Kidney tubule cell (primary cell): ENCODE measurements at regions not wholly inside any gene's neighbourhood (a gene's known extent, or its start where the extent isn't known, plus 50 kb on each side); places are given as distances from the start of the nearest gene placed in this dataset.

ENCODE experiments used
- DNase-seq: peaks from one replicate; pipeline ENCODE4 v3.0.0-alpha.2; 2018; ENCODE audit warnings: low spot score

- no peak for DNase-seq
Observed at GRCh38 chr5:176711883-176712282, 64.6 kb downstream of the TSPAN17 start.

GRCh38 chr5:176712546-176713304 lies 65.4 kb downstream of the TSPAN17 start:
- DNase-seq, result no peak

DNA sequence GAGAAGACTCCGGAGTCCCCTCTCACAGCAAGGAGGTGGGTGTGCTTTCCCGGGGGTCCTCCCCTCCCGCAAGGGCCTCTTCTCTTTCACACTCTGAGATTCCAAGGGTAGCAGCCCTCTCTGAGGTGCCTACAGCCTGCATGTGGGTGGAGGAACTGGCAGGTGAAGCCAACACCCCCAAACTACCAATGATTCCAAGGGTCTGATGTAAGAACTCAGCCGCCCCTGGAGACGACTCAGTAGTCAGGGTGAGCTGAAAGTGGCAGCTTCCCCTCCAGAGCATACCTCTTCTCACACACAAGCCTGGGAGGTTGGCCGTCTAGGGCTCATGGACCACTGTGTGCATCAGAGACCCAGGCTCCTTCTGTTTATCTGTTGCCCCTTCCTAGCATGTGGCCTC lies 66.1 kb downstream of the TSPAN17 start:
- DNase-seq, result no peak

- peak; percentile 23 for DNase-seq
Observed at GRCh38 chr5:176714067-176714466, 66.8 kb downstream of the TSPAN17 start.

DNA sequence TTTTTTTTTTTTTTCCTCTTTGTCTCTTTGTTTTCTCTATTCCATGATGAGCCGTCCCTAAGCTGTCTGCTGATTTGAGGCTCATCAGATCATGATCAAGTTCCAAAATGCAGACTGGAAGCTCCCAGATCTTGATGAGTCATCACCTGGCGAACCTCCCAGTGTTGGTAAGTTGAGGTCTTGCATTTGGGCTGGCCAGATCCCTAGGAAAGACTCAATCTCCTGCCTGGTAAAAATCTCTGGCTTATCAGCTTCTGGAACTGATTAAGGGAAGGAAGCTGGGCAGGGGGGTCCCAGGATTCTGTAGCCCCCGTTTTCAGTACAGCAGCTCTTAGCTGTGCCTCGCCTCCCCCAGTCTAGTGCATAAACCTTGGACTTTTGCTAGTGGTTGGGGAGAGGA lies 69.0 kb downstream of the TSPAN17 start:
- peak; percentile 57 for DNase-seq

- no peak for DNase-seq
Observed at GRCh38 chr5:176719113-176719739, 71.9 kb downstream of the TSPAN17 start.

DNA sequence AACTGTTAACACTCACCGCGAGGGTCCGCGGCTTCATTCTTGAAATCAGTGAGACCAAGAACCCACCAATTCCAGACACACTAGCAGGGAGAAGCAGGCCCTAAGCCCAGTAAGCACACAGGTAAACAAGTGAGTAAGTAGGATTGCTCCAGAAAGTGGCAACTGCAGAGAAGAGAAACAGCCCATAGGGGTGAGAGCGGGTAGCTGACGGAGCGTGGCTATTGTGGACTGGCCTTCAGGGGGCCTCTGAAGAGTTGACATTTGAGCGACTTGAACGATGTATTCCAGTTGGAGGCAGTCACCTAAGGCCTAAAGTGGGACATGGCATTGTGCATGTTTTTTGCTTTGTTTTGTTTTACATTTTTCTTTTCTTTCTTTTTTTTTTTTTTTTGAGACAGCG lies 74.2 kb downstream of the TSPAN17 start:
- no peak for DNase-seq

GRCh38 chr5:176722757-176723156 lies 75.5 kb downstream of the TSPAN17 start:
- no peak for DNase-seq

DNA sequence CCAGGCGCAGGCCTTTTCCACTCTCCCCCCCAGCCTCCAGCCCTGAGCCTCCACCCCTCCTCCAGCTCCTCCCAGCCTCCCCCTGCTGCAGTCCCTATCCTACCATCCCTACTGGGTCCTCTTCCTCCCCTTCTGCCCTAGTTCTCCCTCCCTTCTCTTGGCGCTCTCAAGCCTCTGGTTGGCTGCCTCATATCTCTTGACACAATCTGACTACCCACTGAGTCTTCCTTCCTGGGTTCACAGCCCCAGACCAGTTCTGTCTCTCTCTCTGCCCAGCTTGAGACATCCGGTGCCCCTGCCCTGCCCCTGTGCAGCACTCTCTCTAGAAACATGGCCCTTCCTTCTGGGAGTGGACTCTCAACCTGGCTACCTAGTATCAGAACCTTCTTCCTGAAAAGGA lies 76.2 kb downstream of the TSPAN17 start:
- DNase-seq, result no peak

GRCh38 chr5:176724472-176724871 lies 77.2 kb downstream of the TSPAN17 start:
- DNase-seq, result no peak

DNA sequence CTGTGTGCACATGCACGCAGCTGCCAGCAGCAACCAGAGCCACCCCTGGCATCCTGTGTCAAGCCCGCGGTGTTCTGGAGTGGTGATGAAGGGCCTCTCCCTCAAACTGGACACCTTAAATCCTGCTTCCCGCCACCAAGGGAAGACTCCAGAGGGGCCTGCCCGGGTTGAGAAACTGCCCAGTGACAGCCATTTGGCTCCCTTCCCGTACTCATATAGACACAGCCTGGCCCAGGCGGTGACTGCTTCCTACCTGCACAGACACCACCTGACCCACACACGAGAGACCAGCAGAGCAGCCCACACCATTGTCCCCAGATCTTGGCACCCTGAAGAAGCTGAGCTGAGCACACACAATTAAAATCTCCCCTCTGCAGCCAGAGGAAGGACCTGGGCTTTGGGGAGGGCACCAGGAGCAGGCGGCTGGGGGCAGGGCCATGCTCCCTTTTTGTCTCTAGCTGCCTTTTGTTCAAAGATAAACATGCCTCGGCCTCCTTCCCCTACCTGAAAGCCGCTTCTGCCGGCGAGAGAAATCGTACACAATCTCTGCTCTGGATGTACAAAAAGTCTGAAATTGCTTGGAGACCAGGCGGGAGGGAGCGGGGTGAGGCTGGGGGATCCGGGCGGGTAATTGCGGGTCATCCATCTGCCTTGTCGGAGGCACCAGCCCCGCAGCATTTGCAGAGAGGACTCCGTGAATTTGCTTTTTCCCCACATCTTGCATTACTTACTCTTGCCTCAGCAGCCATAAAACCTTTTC lies 78.4 kb downstream of the TSPAN17 start:
- no peak for DNase-seq

- DNase-seq, result no peak
Observed at GRCh38 chr5:176726746-176727527, 79.7 kb downstream of the TSPAN17 start.

GRCh38 chr5:176727528-176727900 lies 80.2 kb downstream of the TSPAN17 start:
- no peak for DNase-seq

GRCh38 chr5:176727983-176728675 lies 80.8 kb downstream of the TSPAN17 start:
- DNase-seq, result no peak

DNA sequence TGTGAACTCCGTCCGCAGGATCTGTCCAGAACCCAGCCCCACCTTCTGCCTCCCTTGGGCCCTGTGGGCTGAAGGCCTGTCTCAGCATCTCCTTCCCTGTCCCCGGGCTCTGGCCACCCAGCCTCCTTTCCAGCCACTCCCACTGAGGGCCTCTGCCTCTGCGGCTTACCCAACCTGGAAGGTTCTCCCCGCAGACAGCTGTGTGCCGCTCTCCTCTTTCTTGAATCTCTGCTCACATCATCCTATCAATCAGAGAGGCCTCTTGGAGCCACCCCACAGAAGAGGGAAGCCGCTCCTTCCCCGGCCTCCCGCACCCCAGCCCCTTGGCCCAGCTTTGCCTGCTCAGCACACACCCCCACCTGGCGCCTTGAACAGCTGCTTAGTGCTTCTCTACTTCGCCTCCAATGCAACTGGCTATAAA lies 81.5 kb upstream of the UNC5A start:
- DNase-seq, result no peak

- no peak for DNase-seq
Observed at GRCh38 chr5:176730815-176731475, 79.4 kb upstream of the UNC5A start.

DNA sequence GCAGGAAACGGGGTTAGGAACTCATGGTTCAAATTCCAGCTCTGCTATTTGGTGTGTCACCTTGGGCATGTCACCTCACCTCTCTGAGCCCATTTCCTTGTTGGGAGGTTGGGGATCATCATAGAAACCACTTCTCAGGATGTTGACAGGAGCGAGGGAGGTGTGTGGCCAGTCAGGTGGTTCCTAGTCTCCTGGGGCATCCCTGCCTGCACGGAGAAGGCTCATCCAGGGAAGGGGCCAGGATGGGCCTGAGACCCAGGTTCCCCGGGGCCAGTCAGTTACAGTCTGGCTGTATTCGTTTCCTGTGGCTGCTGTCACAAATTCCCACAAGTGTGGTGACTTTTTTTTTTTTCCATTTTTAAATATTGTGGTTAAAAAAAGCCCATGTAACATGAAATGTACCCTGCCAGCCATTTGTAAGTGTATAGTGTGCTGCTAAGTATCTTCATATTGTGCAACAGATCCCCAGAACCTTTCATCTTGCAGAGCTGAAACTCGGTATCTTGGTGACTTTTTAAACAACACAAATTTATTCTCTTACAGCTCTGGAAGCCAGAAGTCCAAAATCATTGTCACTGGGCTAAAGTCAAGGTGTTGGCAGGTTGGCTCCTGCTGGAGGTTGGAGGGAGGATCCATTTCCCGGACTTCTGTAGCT lies 78.7 kb upstream of the UNC5A start:
- peak; percentile 42 for DNase-seq

DNA sequence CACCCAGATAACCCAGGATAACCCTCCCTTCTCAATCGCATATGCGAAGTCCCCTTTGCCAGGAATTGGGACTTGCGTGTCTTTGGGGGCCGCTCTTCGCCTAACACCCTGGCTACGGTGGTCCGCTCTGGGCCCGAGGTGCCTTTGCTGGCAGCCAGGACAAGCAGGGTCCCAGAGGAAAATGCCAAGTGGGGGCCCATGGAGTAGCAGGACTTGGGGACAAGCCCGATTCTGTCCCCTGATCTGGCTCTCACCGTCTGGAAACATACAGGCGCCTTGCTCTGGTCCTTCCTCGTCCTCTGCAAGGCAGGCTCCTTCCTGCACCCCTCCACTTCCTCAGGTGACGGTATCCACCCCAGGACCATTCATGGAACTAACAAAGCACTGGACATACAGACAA lies 78.1 kb upstream of the UNC5A start:
- DNase-seq, result no peak

DNA sequence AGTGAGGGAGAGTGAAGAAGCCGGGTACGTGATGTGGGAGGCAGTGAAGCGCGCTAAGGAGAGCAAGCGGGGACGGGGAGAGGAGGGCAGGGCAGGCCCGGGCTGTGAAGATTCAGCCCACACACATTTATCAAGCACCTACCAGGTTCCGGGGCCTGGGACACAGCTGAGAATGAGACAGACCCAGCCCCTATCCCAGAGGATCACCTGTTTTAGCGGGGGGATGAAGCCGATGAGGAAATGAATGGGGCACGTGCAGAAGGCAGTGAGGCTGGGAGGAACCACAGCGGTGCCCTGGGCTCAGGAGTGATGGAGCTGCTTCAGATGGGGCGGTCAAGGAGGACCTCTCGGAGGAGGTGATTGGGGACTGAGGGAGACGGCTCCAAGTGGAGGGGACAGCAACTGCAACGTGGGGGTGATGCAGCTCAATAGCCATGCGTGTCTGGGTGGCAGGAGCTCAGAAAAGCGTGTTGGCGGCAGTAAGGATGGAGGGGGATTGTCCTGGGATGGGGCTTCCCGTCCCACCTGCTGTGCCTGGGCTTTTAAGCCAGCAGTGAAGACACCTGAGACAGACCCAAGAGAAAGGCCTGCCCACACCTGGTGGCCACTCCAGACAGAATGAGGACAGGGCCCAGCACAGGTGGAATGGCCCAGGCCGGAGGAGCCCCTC lies 77.5 kb upstream of the UNC5A start:
- no peak for DNase-seq
